T-cell (primary cell): ENCODE measurements at regions not wholly inside any gene's neighbourhood (a gene's known extent, or its start where the extent isn't known, plus 50 kb on each side); places are given as distances from the start of the nearest gene placed in this dataset.

Source experiments
- ATAC-seq, 4 experiments: fragments of 200-7000 bp in 3 of 4; fragments of 150-1000 bp in 1 of 4; cut with Tn5 transposase; replicated peaks in 1 of 4; 1 replicate in 3 of 4; 2 replicates in 1 of 4; pipeline ENCODE4 v1.10.0; 2021; ENCODE audit warnings: moderate library complexity in 3 of 4, mild to moderate bottlenecking in 2 of 4, moderate number of reproducible peaks in 1 of 4
- CTCF ChIA-PET, 2 donors: fragments of 300-600 bp; sonication (Branson Sonifier 250); formaldehyde crosslinking; loops; one replicate each; lab custom pipeline; 2022; ENCODE audit warnings: antibody characterized with exemption in 2 of 2; lab: Charles Lee
- POLR2A ChIA-PET, 2 donors: fragments of 300-600 bp; sonication (Branson Sonifier 250); formaldehyde crosslinking; loops; one replicate each; lab custom pipeline; 2022; ENCODE audit warnings: antibody characterized with exemption in 2 of 2; lab: Charles Lee
- DNase-seq, 35 experiments: peaks; one replicate each; pipeline versions ENCODE4 v3.0.0 to v3.0.0-alpha.2; 2013 to 2023
- H3K27ac ChIP-seq: one replicate; pipeline ENCODE4 v1.5.1; 2013; ENCODE audit warnings: low read length
- H3K27me3 ChIP-seq, 2 experiments: replicated peaks in 1 of 2; 1 replicate in 1 of 2; 2 replicates in 1 of 2; pipeline versions ENCODE4 v1.6.1 to v1.7.0; 2013; ENCODE audit warnings: low read length in 1 of 2, mixed read lengths in 1 of 2; ENCODE audit not compliant: control insufficient read depth in 2 of 2, insufficient read depth in 2 of 2; ENCODE audit errors: extremely low read depth in 1 of 2
- H3K36me3 ChIP-seq, 2 donors: 1 replicate in 1 of 2; 2 replicates in 1 of 2; pipeline versions ENCODE4 v1.6.1 to v1.7.0; 2013; ENCODE audit warnings: low read length in 1 of 2; ENCODE audit not compliant: control insufficient read depth in 2 of 2, insufficient read depth in 1 of 2; ENCODE audit errors: extremely low read depth in 1 of 2
- H3K4me1 ChIP-seq, 2 experiments: 1 replicate in 1 of 2; 2 replicates in 1 of 2; pipeline versions ENCODE4 v1.6.1 to v1.7.0; 2013; ENCODE audit warnings: low read length in 2 of 2, mixed read lengths in 1 of 2; ENCODE audit not compliant: insufficient read depth in 2 of 2, control insufficient read depth in 1 of 2; ENCODE audit errors: extremely low read depth in 1 of 2
- H3K4me3 ChIP-seq, 2 donors: 1 replicate in 1 of 2; 2 replicates in 1 of 2; pipeline versions ENCODE4 v1.5.1 to v1.7.0; 2013; ENCODE audit warnings: mild to moderate bottlenecking in 2 of 2, low read length in 1 of 2, moderate library complexity in 1 of 2; ENCODE audit not compliant: control insufficient read depth in 1 of 2; ENCODE audit errors: extremely low read depth in 1 of 2
- H3K9me3 ChIP-seq: 2 replicates; pipeline ENCODE4 v1.7.0; 2013
- H3K27ac Mint-ChIP-seq, 2 donors: one replicate each; pipeline ENCODE4 v1.8.0; 2020 to 2021; ENCODE audit warnings: mild to moderate bottlenecking in 2 of 2, mixed read lengths in 2 of 2
- H3K27me3 Mint-ChIP-seq, 2 donors: one replicate each; pipeline ENCODE4 v1.8.0; 2021 to 2022; ENCODE audit warnings: mixed read lengths in 2 of 2
- H3K36me3 Mint-ChIP-seq: one replicate; pipeline ENCODE4 v1.8.0; 2021; ENCODE audit warnings: mixed read lengths
- H3K4me1 Mint-ChIP-seq, 3 donors: one replicate each; pipeline ENCODE4 v1.8.0; 2020 to 2022; ENCODE audit warnings: mixed read lengths in 3 of 3, mild to moderate bottlenecking in 1 of 3
- H3K4me3 Mint-ChIP-seq, 3 donors: one replicate each; pipeline ENCODE4 v1.8.0; 2020 to 2022; ENCODE audit warnings: mild to moderate bottlenecking in 3 of 3, mixed read lengths in 3 of 3, moderate library complexity in 3 of 3
- H3K9me3 Mint-ChIP-seq, 3 donors: one replicate each; pipeline ENCODE4 v1.8.0; 2020 to 2022; ENCODE audit warnings: mixed read lengths in 3 of 3
- WGBS: methylation state at CpG from one replicate; pipeline ENCODE4 v1.1.5; 2013; ENCODE audit warnings: missing lambda C conversion rate; ENCODE audit not compliant: insufficient coverage; 5-methylcytosine and 5-hydroxymethylcytosine counted together

- no CpG with 5 or more reads among the region's 2 CpGs for WGBS
- ATAC-seq: no peak
Measured at GRCh38 chr11:133678191-133678590, 145.9 kb upstream of the OPCML start.

GRCh38 chr11:133677387-133677786 is 145.1 kb upstream of the OPCML start:
- peaks cover 0 to 6% of the 10 kb centered on the region in 2 experiments for H3K27me3 ChIP-seq
- Mint-ChIP-seq H3K4me3 (no peak overlapping the region), H3K27me3 (peaks cover 3 to 20% of the 10 kb centered on the region in 2 donors), H3K9me3 (peaks cover 0 to 5% (median 2%) of the 10 kb centered on the region in 3 donors), H3K27ac (no peak overlapping the region), H3K36me3 (no peaks in the 10 kb centered on the region), H3K4me1 (no peaks in the 10 kb centered on the region)
- ATAC-seq (no peak), DNase-seq (no peak)
- H3K36me3 ChIP-seq: no peaks in the 10 kb centered on the region
- POLR2A ChIA-PET: no interaction called here
- H3K4me1 ChIP-seq: no peaks in the 10 kb centered on the region
- no peak overlapping the region for H3K27ac ChIP-seq
- no peaks in the 10 kb centered on the region for H3K9me3 ChIP-seq
- no peak overlapping the region for H3K4me3 ChIP-seq
- CTCF ChIA-PET: no interaction called here
- WGBS: no CpG with 5 or more reads among the region's 3 CpGs

More at GRCh38 chr11:133678191-133678590, 145.9 kb upstream of the OPCML start:
- Mint-ChIP-seq H3K27me3 (peaks cover 3 to 23% of the 10 kb centered on the region in 2 donors), H3K36me3 (no peaks in the 10 kb centered on the region), H3K4me1 (no peaks in the 10 kb centered on the region), H3K27ac (no peak overlapping the region), H3K9me3 (peaks cover 0 to 5% (median 2%) of the 10 kb centered on the region in 3 donors), H3K4me3 (no peak overlapping the region)
- no peak for DNase-seq
- ChIA-PET CTCF (no interaction called here), POLR2A (no interaction called here)
- no peaks in the 10 kb centered on the region for H3K36me3 ChIP-seq
- no peaks in the 10 kb centered on the region for H3K4me1 ChIP-seq
- H3K27ac ChIP-seq: no peak overlapping the region
- no peaks in the 10 kb centered on the region for H3K9me3 ChIP-seq
- H3K27me3 ChIP-seq: peaks cover 0 to 6% of the 10 kb centered on the region in 2 experiments
- H3K4me3 ChIP-seq: no peak overlapping the region

GRCh38 chr11:133676265-133676664 is 144.0 kb upstream of the OPCML start:
- Histone ChIP-seq H3K27ac (no peak overlapping the region), H3K4me3 (no peak overlapping the region), H3K4me1 (no peaks in the 10 kb centered on the region), H3K27me3 (no peaks in the 10 kb centered on the region), H3K36me3 (no peaks in the 10 kb centered on the region), H3K9me3 (no peaks in the 10 kb centered on the region)
- CTCF ChIA-PET: no interaction called here
- POLR2A ChIA-PET: no interaction called here
- Mint-ChIP-seq H3K27ac (no peak overlapping the region), H3K36me3 (no peaks in the 10 kb centered on the region), H3K4me1 (no peaks in the 10 kb centered on the region), H3K9me3 (peaks cover 0 to 5% (median 2%) of the 10 kb centered on the region in 3 donors), H3K4me3 (no peak overlapping the region), H3K27me3 (peaks cover 0 to 17% of the 10 kb centered on the region in 2 donors)
- ATAC-seq (no peak), DNase-seq (no peak)
- WGBS: 100% methylated on average over 1 of the region's 1 CpG

GRCh38 chr11:133669371-133670053 is 137.2 kb upstream of the OPCML start:
- Mint-ChIP-seq H3K36me3 (no peaks in the 10 kb centered on the region), H3K4me1 (no peaks in the 10 kb centered on the region), H3K27ac (no peak overlapping the region), H3K27me3 (peaks cover 0 to 5% of the 10 kb centered on the region in 2 donors), H3K9me3 (peaks cover 0 to 6% (median 0%) of the 10 kb centered on the region in 3 donors), H3K4me3 (no peak overlapping the region)
- 66% methylated on average over 12 of the region's 12 CpGs for WGBS
- no peaks in the 10 kb centered on the region for H3K4me1 ChIP-seq
- ChIA-PET CTCF (no interaction called here), POLR2A (no interaction called here)
- no peak overlapping the region for H3K27ac ChIP-seq
- no peaks in the 10 kb centered on the region for H3K9me3 ChIP-seq
- DNase-seq (no peak), ATAC-seq (no peak)
- no peaks in the 10 kb centered on the region for H3K36me3 ChIP-seq
- no peak overlapping the region for H3K4me3 ChIP-seq
- no peaks in the 10 kb centered on the region for H3K27me3 ChIP-seq

GRCh38 chr11:133663135-133663985 is 131.1 kb upstream of the OPCML start:
- H3K9me3 ChIP-seq: no peaks in the 10 kb centered on the region
- ATAC-seq (no peak), DNase-seq (no peak)
- no peak overlapping the region for H3K27ac Mint-ChIP-seq
- H3K27me3 ChIP-seq: no peaks in the 10 kb centered on the region
- no peak overlapping the region for H3K4me3 Mint-ChIP-seq
- H3K36me3 Mint-ChIP-seq: no peaks in the 10 kb centered on the region
- no peaks in the 10 kb centered on the region for H3K4me1 ChIP-seq
- H3K27ac ChIP-seq: no peak overlapping the region
- CTCF ChIA-PET: no interaction called here
- H3K27me3 Mint-ChIP-seq: peaks cover 0 to 2% of the 10 kb centered on the region in 2 donors
- WGBS: 85% methylated on average over 6 of the region's 13 CpGs
- POLR2A ChIA-PET: no interaction called here
- no peaks in the 10 kb centered on the region for H3K4me1 Mint-ChIP-seq
- H3K4me3 ChIP-seq: no peak overlapping the region
- H3K9me3 Mint-ChIP-seq: peaks cover 0 to 3% (median 0%) of the 10 kb centered on the region in 3 donors
- no peaks in the 10 kb centered on the region for H3K36me3 ChIP-seq

GRCh38 chr11:133661846-133662245 is 129.5 kb upstream of the OPCML start:
- H3K27ac Mint-ChIP-seq: no peak overlapping the region
- ATAC-seq (no peak), DNase-seq (no peak)
- Histone ChIP-seq H3K27me3 (no peaks in the 10 kb centered on the region), H3K36me3 (no peaks in the 10 kb centered on the region), H3K4me3 (no peak overlapping the region), H3K27ac (no peak overlapping the region), H3K4me1 (no peaks in the 10 kb centered on the region), H3K9me3 (no peaks in the 10 kb centered on the region)
- ChIA-PET CTCF (no interaction called here), POLR2A (no interaction called here)
- peaks cover 0 to 2% of the 10 kb centered on the region in 2 donors for H3K27me3 Mint-ChIP-seq
- H3K36me3 Mint-ChIP-seq: no peaks in the 10 kb centered on the region
- no peaks in the 10 kb centered on the region for H3K4me1 Mint-ChIP-seq
- WGBS: 100% methylated on average over 4 of the region's 9 CpGs
- H3K9me3 Mint-ChIP-seq: peaks cover 0 to 6% (median 2%) of the 10 kb centered on the region in 3 donors
- H3K4me3 Mint-ChIP-seq: no peak overlapping the region
